ENCODE measurements at regions not wholly inside any gene's neighbourhood (a gene's known extent, or its start where the extent isn't known, plus 50 kb on each side); places are given as distances from the start of the nearest gene placed in this dataset.

DNA sequence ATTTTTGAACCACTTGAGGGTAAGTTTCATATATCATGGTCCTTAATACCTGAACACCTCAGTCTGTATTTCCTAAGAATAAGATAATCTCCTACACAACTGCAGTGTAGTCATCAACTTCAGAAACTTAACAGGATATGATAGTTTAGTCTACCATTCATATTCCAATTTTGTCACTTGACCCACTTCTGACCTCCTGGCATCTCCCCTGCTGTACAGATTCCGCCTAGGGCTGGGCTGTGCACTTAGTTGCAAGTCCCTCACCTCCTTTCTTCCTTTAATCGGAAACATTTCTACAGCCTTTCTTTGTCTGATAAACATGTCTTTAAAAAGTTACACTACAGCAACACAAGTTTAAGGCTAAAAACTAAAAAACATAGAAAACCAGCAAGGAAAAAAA is 218.4 kb upstream of the SLCO3A1 start:
- no peaks in the 10 kb centered on the region for H3K36me3 ChIP-seq
- no peak for TF ChIP-seq POLR2A (IDR thresholded peaks at IDR 0.05)
- TF ChIP-seq, protein P1, sequence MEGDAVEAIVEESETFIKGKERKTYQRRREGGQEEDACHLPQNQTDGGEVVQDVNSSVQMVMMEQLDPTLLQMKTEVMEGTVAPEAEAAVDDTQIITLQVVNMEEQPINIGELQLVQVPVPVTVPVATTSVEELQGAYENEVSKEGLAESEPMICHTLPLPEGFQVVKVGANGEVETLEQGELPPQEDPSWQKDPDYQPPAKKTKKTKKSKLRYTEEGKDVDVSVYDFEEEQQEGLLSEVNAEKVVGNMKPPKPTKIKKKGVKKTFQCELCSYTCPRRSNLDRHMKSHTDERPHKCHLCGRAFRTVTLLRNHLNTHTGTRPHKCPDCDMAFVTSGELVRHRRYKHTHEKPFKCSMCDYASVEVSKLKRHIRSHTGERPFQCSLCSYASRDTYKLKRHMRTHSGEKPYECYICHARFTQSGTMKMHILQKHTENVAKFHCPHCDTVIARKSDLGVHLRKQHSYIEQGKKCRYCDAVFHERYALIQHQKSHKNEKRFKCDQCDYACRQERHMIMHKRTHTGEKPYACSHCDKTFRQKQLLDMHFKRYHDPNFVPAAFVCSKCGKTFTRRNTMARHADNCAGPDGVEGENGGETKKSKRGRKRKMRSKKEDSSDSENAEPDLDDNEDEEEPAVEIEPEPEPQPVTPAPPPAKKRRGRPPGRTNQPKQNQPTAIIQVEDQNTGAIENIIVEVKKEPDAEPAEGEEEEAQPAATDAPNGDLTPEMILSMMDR (IDR thresholded peaks at IDR 0.05), result no peak
- 64% methylated on average over 2 of the region's 2 CpGs for WGBS (ENCODE audit: insufficient coverage, low coverage, low lambda C conversion rate, missing lambda C conversion rate)
- no peaks in the 10 kb centered on the region for H3K4me1 ChIP-seq
- H3K27ac ChIP-seq, result no peak overlapping the region
- ATAC-seq, result no peak
- no peak overlapping the region for H3K4me3 ChIP-seq
- no peaks in the 10 kb centered on the region for H3K9me3 ChIP-seq
- intact Hi-C loops (cut with DNase I), result no loop called here
- no peaks in the 10 kb centered on the region for H3K27me3 ChIP-seq
- no peak for DNase-seq

DNA sequence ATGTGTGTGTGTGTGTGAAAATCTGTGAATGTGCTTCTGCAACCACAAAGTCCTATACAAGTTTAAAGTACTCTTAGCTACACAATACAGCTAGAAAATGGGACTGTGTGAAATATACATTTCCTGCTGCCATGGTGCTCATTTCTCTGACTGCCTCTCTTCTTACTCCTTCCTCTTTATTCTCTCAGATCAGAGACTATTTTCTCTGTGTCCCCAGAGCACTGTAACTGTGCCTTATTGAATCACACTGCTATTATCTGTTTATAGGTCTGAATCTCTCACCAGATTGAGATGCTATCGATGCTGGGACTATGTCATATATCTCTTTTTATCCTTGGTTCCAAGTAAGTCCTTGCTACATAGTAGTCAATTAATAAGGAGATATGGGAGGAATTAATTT is 217.9 kb upstream of the SLCO3A1 start:
- DNase-seq, result no peak
- ATAC-seq, result no peak
- WGBS (ENCODE audit: insufficient coverage, low coverage, low lambda C conversion rate, missing lambda C conversion rate), result 92% methylated on average over 1 of the region's 1 CpG
- Histone ChIP-seq H3K27ac (no peak overlapping the region), H3K27me3 (no peaks in the 10 kb centered on the region), H3K9me3 (no peaks in the 10 kb centered on the region), H3K4me3 (no peak overlapping the region), H3K36me3 (no peaks in the 10 kb centered on the region), H3K4me1 (no peaks in the 10 kb centered on the region)
- intact Hi-C loops (cut with DNase I), result no loop called here
- TF ChIP-seq, protein P1 (IDR thresholded peaks at IDR 0.05), result no peak
- TF ChIP-seq POLR2A (IDR thresholded peaks at IDR 0.05), result no peak

DNA sequence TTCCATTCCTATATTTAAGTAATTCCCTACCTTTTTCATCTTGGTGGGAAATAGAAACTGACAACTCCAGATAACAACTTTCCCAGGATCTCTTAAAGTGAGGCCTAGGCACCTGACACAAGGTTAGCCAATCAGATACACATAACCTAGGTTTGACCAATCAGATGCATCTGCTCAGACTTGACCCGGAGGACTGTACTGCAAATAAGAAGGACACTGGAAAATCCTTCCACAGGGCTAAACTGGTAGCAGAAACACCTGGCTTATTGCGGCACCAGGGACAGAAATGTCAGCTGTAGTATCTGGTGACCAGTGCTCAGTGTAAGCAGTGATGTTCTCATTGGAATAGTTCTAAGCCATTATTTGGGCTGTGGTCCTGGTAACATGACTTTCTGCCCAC is 204.5 kb upstream of the SLCO3A1 start:
- H3K4me3 ChIP-seq, result no peak overlapping the region
- no peak overlapping the region for H3K27ac ChIP-seq
- DNase-seq (no peak), ATAC-seq (no peak)
- intact Hi-C loops (cut with DNase I), result no loop called here
- WGBS (ENCODE audit: insufficient coverage, low coverage, low lambda C conversion rate, missing lambda C conversion rate), result 100% methylated on average over 1 of the region's 2 CpGs
- no peaks in the 10 kb centered on the region for H3K36me3 ChIP-seq
- H3K4me1 ChIP-seq, result no peaks in the 10 kb centered on the region
- TF ChIP-seq POLR2A (IDR thresholded peaks at IDR 0.05), result no peak
- TF ChIP-seq, protein P1 (IDR thresholded peaks at IDR 0.05), result no peak
- no peaks in the 10 kb centered on the region for H3K27me3 ChIP-seq
- H3K9me3 ChIP-seq, result no peaks in the 10 kb centered on the region

DNA sequence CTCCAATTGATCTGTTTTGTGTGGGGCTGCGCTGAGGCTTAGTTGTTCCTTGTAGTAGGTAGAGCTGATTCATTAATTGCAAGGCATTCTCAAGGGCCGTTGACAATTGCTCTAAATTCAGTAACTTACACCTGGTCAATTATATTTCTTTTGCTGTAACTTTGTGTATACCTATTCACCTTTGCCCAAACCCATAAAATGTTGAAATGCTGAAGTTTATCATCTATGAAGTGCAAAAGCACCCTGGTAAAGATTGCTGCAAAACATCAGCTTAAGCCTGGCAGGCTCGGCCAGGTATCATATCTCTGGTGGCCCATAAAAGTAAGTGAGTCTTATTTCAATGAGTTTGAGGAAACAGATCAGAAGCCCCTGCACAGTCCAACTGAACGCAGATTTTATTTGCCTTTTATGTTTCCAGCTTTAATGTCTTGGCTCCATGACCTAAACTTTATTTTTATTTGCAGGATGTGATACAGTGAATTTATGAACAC is 203.6 kb upstream of the SLCO3A1 start:
- no peaks in the 10 kb centered on the region for H3K36me3 ChIP-seq
- H3K27me3 ChIP-seq, result no peaks in the 10 kb centered on the region
- no peak overlapping the region for H3K4me3 ChIP-seq
- WGBS (ENCODE audit: insufficient coverage, low coverage, low lambda C conversion rate, missing lambda C conversion rate), result 87% methylated on average over 4 of the region's 4 CpGs
- ATAC-seq (no peak), DNase-seq (no peak)
- H3K4me1 ChIP-seq, result no peaks in the 10 kb centered on the region
- TF ChIP-seq POLR2A (IDR thresholded peaks at IDR 0.05), result no peak
- TF ChIP-seq, protein P1 (IDR thresholded peaks at IDR 0.05), result no peak
- H3K27ac ChIP-seq, result no peak overlapping the region
- intact Hi-C loops (cut with DNase I), result no loop called here
- H3K9me3 ChIP-seq, result no peaks in the 10 kb centered on the region

DNA sequence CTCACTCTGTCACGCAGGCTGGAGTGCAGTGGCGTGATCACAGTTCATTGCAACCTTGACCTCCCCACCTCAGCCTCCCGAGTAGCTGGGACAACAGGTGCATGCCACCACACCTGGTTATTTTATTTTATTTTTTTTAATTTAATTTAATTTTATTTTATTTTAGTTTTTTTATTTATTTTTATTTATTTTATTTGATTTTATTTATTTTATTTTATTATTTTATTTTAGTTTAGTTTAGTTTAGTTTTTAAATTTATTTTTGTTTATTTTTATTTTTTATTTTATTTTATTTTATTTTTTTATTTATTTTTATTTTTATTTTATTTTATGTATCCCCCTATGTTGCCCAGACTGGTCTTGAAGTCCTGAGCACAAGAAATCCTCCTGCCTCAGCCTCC is 202.3 kb upstream of the SLCO3A1 start:
- no peaks in the 10 kb centered on the region for H3K27me3 ChIP-seq
- DNase-seq, result no peak
- no peak overlapping the region for H3K4me3 ChIP-seq
- no peaks in the 10 kb centered on the region for H3K36me3 ChIP-seq
- H3K4me1 ChIP-seq, result no peaks in the 10 kb centered on the region
- H3K27ac ChIP-seq, result no peak overlapping the region
- 95% methylated on average over 3 of the region's 3 CpGs for WGBS (ENCODE audit: insufficient coverage, low coverage, low lambda C conversion rate, missing lambda C conversion rate)
- TF ChIP-seq, protein P1 (IDR thresholded peaks at IDR 0.05), result no peak
- no peak for TF ChIP-seq POLR2A (IDR thresholded peaks at IDR 0.05)
- intact Hi-C loops (cut with DNase I), result no loop called here
- H3K9me3 ChIP-seq, result no peaks in the 10 kb centered on the region
- no peak for ATAC-seq
